NCI-H146 (cell line): ENCODE measurements at regions not wholly inside any gene's neighbourhood (a gene's known extent, or its start where the extent isn't known, plus 50 kb on each side); places are given as distances from the start of the nearest gene placed in this dataset.

Experiments
- DNase-seq: peaks from one replicate; lab custom pipeline; 2025; lab: John Stamatoyannopoulos, UW

GRCh38 chr1:227372726-227373130 is 54.4 kb upstream of the CDC42BPA start:
- DNase-seq: no peak

GRCh38 chr1:227370533-227371254 is 52.4 kb upstream of the CDC42BPA start:
- DNase-seq: no peak

- DNase-seq: no peak
Observed at GRCh38 chr1:227369102-227369760, 50.9 kb upstream of the CDC42BPA start.
